ENCODE measurements at regions not wholly inside any gene's neighbourhood (a gene's known extent, or its start where the extent isn't known, plus 50 kb on each side); places are given as distances from the start of the nearest gene placed in this dataset.

GRCh38 chr12:78600541-78600940 lies 264.0 kb upstream of the SYT1 start:
- Histone ChIP-seq H3K4me1 (no peaks in the 10 kb centered on the region), H3K4me3 (no peak overlapping the region), H3K36me3 (no peaks in the 10 kb centered on the region), H3K27ac (no peak overlapping the region), H3K9me3 (peaks cover 12% of the 10 kb centered on the region), H3K27me3 (no peaks in the 10 kb centered on the region)
- DNase-seq (ENCODE audit: low spot score in 2 of 2): no peak
- no peak for TF ChIP-seq POLR2AphosphoS5 (IDR thresholded peaks at IDR 0.05)
- no peak for TF ChIP-seq EP300 (IDR thresholded peaks at IDR 0.05)
- TF ChIP-seq POLR2A (IDR thresholded peaks at IDR 0.05): no peak
- no peak for TF ChIP-seq CTCF (IDR thresholded peaks at IDR 0.05)
- 90% methylated on average over 1 of the region's 1 CpG for WGBS

GRCh38 chr12:78611504-78611903 lies 253.1 kb upstream of the SYT1 start:
- Histone ChIP-seq H3K27ac (no peak overlapping the region), H3K4me1 (no peaks in the 10 kb centered on the region), H3K36me3 (no peaks in the 10 kb centered on the region), H3K9me3 (peaks cover 5% of the 10 kb centered on the region), H3K27me3 (no peaks in the 10 kb centered on the region), H3K4me3 (no peak overlapping the region)
- no peak for DNase-seq (ENCODE audit: low spot score in 2 of 2)
- TF ChIP-seq POLR2A (IDR thresholded peaks at IDR 0.05) (no peak), POLR2AphosphoS5 (IDR thresholded peaks at IDR 0.05) (no peak), CTCF (IDR thresholded peaks at IDR 0.05) (no peak), EP300 (IDR thresholded peaks at IDR 0.05) (no peak)

- Histone ChIP-seq H3K27me3 (no peaks in the 10 kb centered on the region), H3K4me1 (no peaks in the 10 kb centered on the region), H3K4me3 (no peak overlapping the region), H3K27ac (no peak overlapping the region), H3K36me3 (no peaks in the 10 kb centered on the region), H3K9me3 (peaks cover 5% of the 10 kb centered on the region)
- no peak for DNase-seq (ENCODE audit: low spot score in 2 of 2)
- no peak for TF ChIP-seq EP300 (IDR thresholded peaks at IDR 0.05)
- TF ChIP-seq POLR2A (IDR thresholded peaks at IDR 0.05): no peak
- TF ChIP-seq CTCF (IDR thresholded peaks at IDR 0.05): no peak
- no peak for TF ChIP-seq POLR2AphosphoS5 (IDR thresholded peaks at IDR 0.05)
- WGBS: 97% methylated on average over 2 of the region's 2 CpGs
Observed at GRCh38 chr12:78612190-78612589, 252.4 kb upstream of the SYT1 start.

GRCh38 chr12:78617683-78618082 lies 246.9 kb upstream of the SYT1 start:
- H3K4me3 ChIP-seq: no peak overlapping the region
- H3K36me3 ChIP-seq: no peaks in the 10 kb centered on the region
- TF ChIP-seq EP300 (IDR thresholded peaks at IDR 0.05) (no peak), CTCF (IDR thresholded peaks at IDR 0.05) (no peak), POLR2AphosphoS5 (IDR thresholded peaks at IDR 0.05) (no peak), POLR2A (IDR thresholded peaks at IDR 0.05) (no peak)
- H3K27me3 ChIP-seq: no peaks in the 10 kb centered on the region
- DNase-seq (ENCODE audit: low spot score in 2 of 2): no peak
- no peaks in the 10 kb centered on the region for H3K4me1 ChIP-seq
- H3K27ac ChIP-seq: no peak overlapping the region
- WGBS: 91% methylated on average over 2 of the region's 2 CpGs
- no peaks in the 10 kb centered on the region for H3K9me3 ChIP-seq

GRCh38 chr12:78622529-78623195 lies 241.9 kb upstream of the SYT1 start:
- no peaks in the 10 kb centered on the region for H3K27me3 ChIP-seq
- no peaks in the 10 kb centered on the region for H3K4me1 ChIP-seq
- DNase-seq (ENCODE audit: low spot score in 2 of 2): no peak
- H3K27ac ChIP-seq: no peak overlapping the region
- no peak overlapping the region for H3K4me3 ChIP-seq
- WGBS: 69% methylated on average over 3 of the region's 3 CpGs
- TF ChIP-seq POLR2A (IDR thresholded peaks at IDR 0.05) (no peak), EP300 (IDR thresholded peaks at IDR 0.05) (no peak), CTCF (IDR thresholded peaks at IDR 0.05) (no peak), POLR2AphosphoS5 (IDR thresholded peaks at IDR 0.05) (no peak)
- no peaks in the 10 kb centered on the region for H3K9me3 ChIP-seq
- no peaks in the 10 kb centered on the region for H3K36me3 ChIP-seq

Data from suprapubic skin (tissue), 4 donors.